Liver (tissue), 8 donors: ENCODE measurements at regions not wholly inside any gene's neighbourhood (a gene's known extent, or its start where the extent isn't known, plus 50 kb on each side); places are given as distances from the start of the nearest gene placed in this dataset.

ENCODE experiments used
- DNase-seq: peaks from one replicate; pipeline ENCODE4 v3.0.0-alpha.2; 2017; ENCODE audit warnings: low spot score
- H3K27ac ChIP-seq, 2 donors: one replicate each; pipeline ENCODE4 v1.7.0; 2013; ENCODE audit warnings: inconsistent platforms in 2 of 2, low read length in 2 of 2, control low read depth in 1 of 2, low read depth in 1 of 2, mild to moderate bottlenecking in 1 of 2
- H3K27me3 ChIP-seq, 4 donors: one replicate each; pipeline versions ENCODE4 v1.6.1 to v1.7.0; 2013; ENCODE audit warnings: low read length in 3 of 4, inconsistent platforms in 1 of 4, mild to moderate bottlenecking in 1 of 4, moderate library complexity in 1 of 4; ENCODE audit not compliant: control insufficient read depth in 4 of 4, insufficient read depth in 4 of 4
- H3K36me3 ChIP-seq, 4 donors: one replicate each; pipeline versions ENCODE4 v1.6.1 to v1.7.0; 2013; ENCODE audit warnings: low read length in 3 of 4, mild to moderate bottlenecking in 3 of 4, low read depth in 1 of 4, moderate library complexity in 1 of 4; ENCODE audit not compliant: control insufficient read depth in 4 of 4, insufficient read depth in 3 of 4
- H3K4me1 ChIP-seq, 4 donors: one replicate each; pipeline versions ENCODE4 v1.6.1 to v1.7.0; 2013; ENCODE audit warnings: low read length in 3 of 4, mild to moderate bottlenecking in 3 of 4, moderate library complexity in 1 of 4; ENCODE audit not compliant: control insufficient read depth in 4 of 4, insufficient read depth in 4 of 4
- H3K4me3 ChIP-seq, 3 donors: one replicate each; pipeline versions ENCODE4 v1.6.1 to v1.7.0; 2013; ENCODE audit warnings: low read length in 3 of 3, control low read depth in 1 of 3, low read depth in 1 of 3, mild to moderate bottlenecking in 1 of 3
- H3K9ac ChIP-seq, 2 donors: one replicate each; pipeline ENCODE4 v1.7.0; 2013; ENCODE audit warnings: low read length in 2 of 2, mild to moderate bottlenecking in 2 of 2, moderate library complexity in 2 of 2, control low read depth in 1 of 2, low read depth in 1 of 2
- H3K9me3 ChIP-seq, 4 donors: one replicate each; pipeline versions ENCODE4 v1.6.1 to v1.7.0; 2013; ENCODE audit warnings: low read length in 3 of 4; ENCODE audit not compliant: control insufficient read depth in 4 of 4
- ATF3 ChIP-seq: IDR thresholded peaks from 2 replicates; pipeline ENCODE4 v1.6.1; 2016; ENCODE audit warnings: antibody characterized with exemption
- CTCF ChIP-seq: fragments of 150-350 bp; IDR thresholded peaks from 2 replicates; pipeline ENCODE4 v1.5.1; 2017; ENCODE audit warnings: improper control_type of control experiment, low read depth, low read length; ENCODE audit not compliant: missing input control
- EGR1 ChIP-seq, 2 donors: IDR thresholded peaks; 2 replicates each; pipeline ENCODE4 v1.6.1; 2016 to 2018; ENCODE audit warnings: antibody characterized with exemption in 2 of 2, low read depth in 2 of 2
- FOXA1 ChIP-seq: IDR thresholded peaks from 2 replicates; pipeline ENCODE4 v1.6.1; 2016; ENCODE audit warnings: antibody characterized with exemption
- FOXA2 ChIP-seq: IDR thresholded peaks from 2 replicates; pipeline ENCODE4 v1.6.1; 2016; ENCODE audit warnings: antibody characterized with exemption
- GABPA ChIP-seq, 2 donors: IDR thresholded peaks in 1 of 2; conservative IDR thresholded peaks in 1 of 2; 2 replicates each; pipeline ENCODE4 v1.6.1; 2016; ENCODE audit warnings: antibody characterized with exemption in 2 of 2, mild to moderate bottlenecking in 1 of 2, moderate library complexity in 1 of 2
- HNF4A ChIP-seq, 2 donors: conservative IDR thresholded peaks; 2 replicates each; pipeline ENCODE4 v1.6.1; 2016; ENCODE audit warnings: antibody characterized with exemption in 2 of 2, mild to moderate bottlenecking in 2 of 2
- HNF4G ChIP-seq: IDR thresholded peaks from 2 replicates; pipeline ENCODE4 v1.6.1; 2016; ENCODE audit warnings: antibody characterized with exemption
- JUND ChIP-seq, 2 donors: IDR thresholded peaks; 2 replicates each; pipeline ENCODE4 v1.6.1; 2016; ENCODE audit warnings: antibody characterized with exemption in 2 of 2
- MAX ChIP-seq: IDR thresholded peaks from 2 replicates; pipeline ENCODE4 v1.6.1; 2016; ENCODE audit warnings: antibody characterized with exemption
- NR2F2 ChIP-seq: IDR thresholded peaks from 2 replicates; pipeline ENCODE4 v1.6.1; 2016; ENCODE audit warnings: antibody characterized with exemption
- RAD21 ChIP-seq, 2 donors: IDR thresholded peaks; 2 replicates each; pipeline ENCODE4 v1.6.1; 2016; ENCODE audit warnings: antibody characterized with exemption in 2 of 2, mild to moderate bottlenecking in 2 of 2
- REST ChIP-seq: IDR thresholded peaks from 2 replicates; pipeline ENCODE4 v1.6.1; 2016; ENCODE audit warnings: antibody characterized with exemption, mild to moderate bottlenecking
- RXRA ChIP-seq, 2 donors: IDR thresholded peaks; 2 replicates each; pipeline ENCODE4 v1.6.1; 2017 to 2018; ENCODE audit warnings: antibody characterized with exemption in 2 of 2, mild to moderate bottlenecking in 1 of 2
- SP1 ChIP-seq: IDR thresholded peaks from 2 replicates; pipeline ENCODE4 v1.6.1; 2018; ENCODE audit warnings: antibody characterized with exemption, mild to moderate bottlenecking
- TAF1 ChIP-seq: conservative IDR thresholded peaks from 2 replicates; pipeline ENCODE4 v1.6.1; 2016; ENCODE audit warnings: antibody characterized with exemption, mild to moderate bottlenecking
- YY1 ChIP-seq: IDR thresholded peaks from 2 replicates; pipeline ENCODE4 v1.6.1; 2016; ENCODE audit warnings: antibody characterized with exemption, mild to moderate bottlenecking
- ZBTB33 ChIP-seq: IDR thresholded peaks from 2 replicates; pipeline ENCODE4 v1.6.1; 2016; ENCODE audit warnings: antibody characterized with exemption
- WGBS: extraction: QIAGEN DNeasy Blood & Tissue Kit; methylation state at CpG from one replicate; pipeline ENCODE4 v1.1.7; 2013; 5-methylcytosine and 5-hydroxymethylcytosine counted together
- donor health status: healthy.
- donor health status: healthy.
- donor health status: healthy.
- donor health status: healthy.
- donor health status: healthy.

GRCh38 chr2:136183097-136183496, 65.1 kb upstream of the CXCR4 start:
- Histone ChIP-seq H3K4me1 (no peaks in the 10 kb centered on the region), H3K4me3 (no peak overlapping the region), H3K27ac (no peak overlapping the region), H3K27me3 (no peaks in the 10 kb centered on the region), H3K9me3 (no peaks in the 10 kb centered on the region), H3K9ac (no peak overlapping the region), H3K36me3 (no peaks in the 10 kb centered on the region)
- 62% methylated on average over 3 of the region's 3 CpGs for WGBS
- no peak for DNase-seq
- TF ChIP-seq REST: no peak
- no peak for TF ChIP-seq RAD21 (IDR thresholded peaks at IDR 0.05)
- no peak for TF ChIP-seq ZBTB33
- no peak for TF ChIP-seq SP1
- no peak for TF ChIP-seq HNF4A (conservative IDR thresholded peaks at IDR 0.05)
- no peak for TF ChIP-seq RXRA (IDR thresholded peaks at IDR 0.05)
- no peak for TF ChIP-seq MAX
- no peak for TF ChIP-seq ATF3
- TF ChIP-seq EGR1 (IDR thresholded peaks at IDR 0.05; ENCODE audit: low read depth in 2 of 2): no peak
- TF ChIP-seq TAF1: no peak
- no peak for TF ChIP-seq NR2F2
- TF ChIP-seq HNF4G: no peak
- TF ChIP-seq JUND (IDR thresholded peaks at IDR 0.05): no peak

GRCh38 chr2:136182315-136182714, 64.4 kb upstream of the CXCR4 start:
- no peaks in the 10 kb centered on the region for H3K9me3 ChIP-seq
- no peak overlapping the region for H3K27ac ChIP-seq
- no peaks in the 10 kb centered on the region for H3K4me1 ChIP-seq
- H3K27me3 ChIP-seq: no peaks in the 10 kb centered on the region
- DNase-seq: no peak
- H3K4me3 ChIP-seq: no peak overlapping the region
- H3K36me3 ChIP-seq: no peaks in the 10 kb centered on the region
- H3K9ac ChIP-seq: no peak overlapping the region
- no peak for TF ChIP-seq FOXA1
- TF ChIP-seq JUND (IDR thresholded peaks at IDR 0.05): no peak
- no peak for TF ChIP-seq FOXA2
- no peak for TF ChIP-seq HNF4G
- TF ChIP-seq GABPA (IDR thresholded peaks at IDR 0.05 in 1 of 2, conservative IDR thresholded peaks at IDR 0.05 in 1 of 2): no peak
- no peak for TF ChIP-seq REST
- no peak for TF ChIP-seq ZBTB33
- TF ChIP-seq SP1: no peak
- TF ChIP-seq RAD21 (IDR thresholded peaks at IDR 0.05): no peak
- TF ChIP-seq CTCF: no peak
- TF ChIP-seq TAF1: no peak
- TF ChIP-seq EGR1 (IDR thresholded peaks at IDR 0.05; ENCODE audit: low read depth in 2 of 2): no peak
- TF ChIP-seq HNF4A (conservative IDR thresholded peaks at IDR 0.05): no peak
- no peak for TF ChIP-seq MAX
- TF ChIP-seq ATF3: no peak
- no peak for TF ChIP-seq YY1
